Fibroblast of villous mesenchyme (primary cell): ENCODE measurements at regions not wholly inside any gene's neighbourhood (a gene's known extent, or its start where the extent isn't known, plus 50 kb on each side); places are given as distances from the start of the nearest gene placed in this dataset. TPM values are rescaled to one million over a fixed set of nuclear protein-coding genes. Genes with fewer than 3 reads are reported as not detected.
"Not testable (repeated sequence)": the region's sequence is repeated elsewhere in the genome, so short reads cannot be mapped to it uniquely, and the experiment has no call there.

Source experiments
- DNase-seq: peaks from one replicate; pipeline ENCODE4 v3.0.0-alpha.2; 2010; ENCODE audit warnings: low read depth
- H3K4me3 ChIP-seq: 2 replicates; pipeline ENCODE4 v1.5.1; 2011; ENCODE audit warnings: low read depth, mild to moderate bottlenecking, low read length
- small RNA-seq: library from RNA; depleted of rRNA; stranded (forward); fragments of <200 nt; gene quantifications from one replicate; pipeline ENCODE3, GENCODE V24; 2012
- TF ChIP-seq, protein P1 (sequence below): IDR thresholded peaks from 2 replicates; pipeline ENCODE4 v1.5.1; 2012; ENCODE audit warnings: low read depth, mild to moderate bottlenecking, low read length; ENCODE audit not compliant: insufficient read depth

DNA sequence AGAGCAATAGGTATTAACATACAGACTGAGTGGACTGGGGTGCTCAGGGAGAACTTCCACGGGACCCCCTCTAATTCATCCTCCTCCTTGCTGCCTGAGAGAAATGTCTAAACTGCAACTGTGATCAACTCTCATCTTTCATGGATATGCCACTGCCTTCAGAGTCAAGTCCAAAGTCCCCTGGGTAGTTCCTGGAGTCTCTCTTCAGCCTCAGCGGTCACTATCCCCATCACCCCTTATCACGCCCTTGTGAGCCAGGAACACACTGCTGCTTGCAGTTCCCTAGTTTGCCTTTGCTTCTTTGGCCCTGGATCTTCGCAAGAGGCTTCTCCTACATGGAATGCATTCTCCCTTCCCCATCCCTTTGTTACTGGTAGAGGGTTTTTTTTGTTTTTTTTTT lies 58.7 kb upstream of the AUTS2 start:
- TF ChIP-seq, protein P1, sequence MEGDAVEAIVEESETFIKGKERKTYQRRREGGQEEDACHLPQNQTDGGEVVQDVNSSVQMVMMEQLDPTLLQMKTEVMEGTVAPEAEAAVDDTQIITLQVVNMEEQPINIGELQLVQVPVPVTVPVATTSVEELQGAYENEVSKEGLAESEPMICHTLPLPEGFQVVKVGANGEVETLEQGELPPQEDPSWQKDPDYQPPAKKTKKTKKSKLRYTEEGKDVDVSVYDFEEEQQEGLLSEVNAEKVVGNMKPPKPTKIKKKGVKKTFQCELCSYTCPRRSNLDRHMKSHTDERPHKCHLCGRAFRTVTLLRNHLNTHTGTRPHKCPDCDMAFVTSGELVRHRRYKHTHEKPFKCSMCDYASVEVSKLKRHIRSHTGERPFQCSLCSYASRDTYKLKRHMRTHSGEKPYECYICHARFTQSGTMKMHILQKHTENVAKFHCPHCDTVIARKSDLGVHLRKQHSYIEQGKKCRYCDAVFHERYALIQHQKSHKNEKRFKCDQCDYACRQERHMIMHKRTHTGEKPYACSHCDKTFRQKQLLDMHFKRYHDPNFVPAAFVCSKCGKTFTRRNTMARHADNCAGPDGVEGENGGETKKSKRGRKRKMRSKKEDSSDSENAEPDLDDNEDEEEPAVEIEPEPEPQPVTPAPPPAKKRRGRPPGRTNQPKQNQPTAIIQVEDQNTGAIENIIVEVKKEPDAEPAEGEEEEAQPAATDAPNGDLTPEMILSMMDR: no peak
- DNase-seq: no peak
- H3K4me3 ChIP-seq: no peak overlapping the region

GRCh38 chr7:69540287-69540686 lies 58.0 kb upstream of the AUTS2 start:
- DNase-seq: no peak
- H3K4me3 ChIP-seq: no peak overlapping the region
- TF ChIP-seq, protein P1: no peak

DNA sequence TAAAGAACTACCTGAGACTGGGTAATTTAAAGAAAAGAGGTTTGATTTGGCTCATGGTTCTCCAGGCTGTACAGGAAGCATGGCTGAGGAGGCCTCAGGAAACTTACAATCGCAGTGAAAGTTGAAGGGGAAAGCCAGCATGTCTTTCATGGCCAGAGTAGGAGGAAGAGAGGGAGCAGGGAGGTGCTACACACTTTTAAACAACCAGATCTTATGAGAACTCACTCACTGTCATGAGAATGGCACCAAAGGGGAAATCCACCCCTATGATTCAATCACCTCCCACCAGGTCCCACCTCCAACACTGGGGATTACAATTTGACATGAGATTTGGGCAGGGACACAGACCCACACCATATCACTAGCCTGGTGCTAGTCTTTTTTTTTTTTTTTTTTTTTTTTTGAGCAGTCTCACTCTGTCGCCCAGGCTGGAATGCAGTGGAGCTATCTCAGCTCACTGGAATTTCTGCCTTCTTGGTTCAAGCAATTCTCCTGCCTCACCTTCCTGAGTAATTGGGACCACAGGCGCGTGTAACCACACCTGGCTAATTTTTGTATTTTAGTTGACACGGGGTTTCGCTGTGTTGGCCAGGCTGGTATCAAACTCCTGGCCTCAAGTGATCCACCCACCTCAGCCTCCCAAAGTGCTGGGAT lies 56.4 kb upstream of the AUTS2 start:
- DNase-seq: not testable (repeated sequence)

DNA sequence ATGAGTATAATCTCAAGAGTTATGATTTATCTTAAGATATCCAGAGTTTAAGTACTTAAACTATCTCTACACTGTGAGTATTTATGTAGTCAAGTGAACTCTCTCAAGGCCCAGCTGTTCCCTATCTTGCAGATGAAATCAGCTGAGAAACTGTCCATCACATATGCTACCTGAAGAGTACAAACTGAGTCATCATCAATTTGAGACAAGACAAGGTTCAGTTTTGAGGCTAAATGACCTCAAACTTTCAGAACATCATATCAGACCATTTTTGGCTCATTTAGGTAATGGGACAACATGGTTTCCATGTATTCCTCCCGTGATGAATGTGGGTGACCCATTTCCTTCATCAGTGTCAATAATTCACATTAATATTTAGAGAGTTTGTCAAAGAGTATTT lies 53.1 kb upstream of the AUTS2 start:
- TF ChIP-seq, protein P1: no peak
- no peak overlapping the region for H3K4me3 ChIP-seq
- no peak for DNase-seq

More for the DNA sequence above, 56.4 kb upstream of the AUTS2 start:
- H3K4me3 ChIP-seq: not testable (repeated sequence)

Small RNA genes lying in the stretch of these regions (small RNA-seq; reads per million reads assigned to genes)
- not detected for gene MTATP6P21
- not detected for gene RF00019
- not detected for gene RNA5SP231
- not detected for gene RNU6-229P
- not detected for gene RNU6-832P
